Germinal center (tissue), 1 donor: ENCODE measurements at regions not wholly inside any gene's neighbourhood (a gene's known extent, or its start where the extent isn't known, plus 50 kb on each side); places are given as distances from the start of the nearest gene placed in this dataset.

ENCODE experiments used
- DNase-seq: peaks from one replicate; pipeline ENCODE4 v3.0.0; 2012; ENCODE audit warnings: mixed read lengths, low spot score

- no peak for DNase-seq
Observed at GRCh38 chr2:126827371-126827770, 71.3 kb upstream of the TEX51 start.

GRCh38 chr2:126828051-126828450 is 70.6 kb upstream of the TEX51 start:
- no peak for DNase-seq

DNA sequence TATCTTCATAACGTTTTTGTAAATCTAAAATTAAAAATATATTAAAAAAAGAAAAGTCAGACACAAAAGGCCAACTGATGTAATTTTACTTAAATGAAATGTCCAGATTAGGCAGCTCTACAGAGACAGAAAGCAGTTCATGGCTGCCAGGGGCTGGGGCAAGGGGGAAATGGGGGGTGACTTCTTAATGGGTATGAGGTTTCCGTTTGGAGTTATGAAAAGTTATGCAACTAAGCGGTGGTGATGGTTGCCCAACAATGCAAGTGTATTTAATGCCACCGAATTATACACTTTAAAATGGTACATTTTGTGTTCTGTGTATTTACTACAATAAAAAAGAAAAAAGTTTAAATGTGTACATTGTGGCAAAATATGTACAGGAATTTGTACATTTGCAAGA is 70.2 kb upstream of the TEX51 start:
- DNase-seq, result no peak

GRCh38 chr2:126831234-126832005 is 67.3 kb upstream of the TEX51 start:
- DNase-seq, result no peak

GRCh38 chr2:126832014-126832413 is 66.7 kb upstream of the TEX51 start:
- DNase-seq, result no peak

DNA sequence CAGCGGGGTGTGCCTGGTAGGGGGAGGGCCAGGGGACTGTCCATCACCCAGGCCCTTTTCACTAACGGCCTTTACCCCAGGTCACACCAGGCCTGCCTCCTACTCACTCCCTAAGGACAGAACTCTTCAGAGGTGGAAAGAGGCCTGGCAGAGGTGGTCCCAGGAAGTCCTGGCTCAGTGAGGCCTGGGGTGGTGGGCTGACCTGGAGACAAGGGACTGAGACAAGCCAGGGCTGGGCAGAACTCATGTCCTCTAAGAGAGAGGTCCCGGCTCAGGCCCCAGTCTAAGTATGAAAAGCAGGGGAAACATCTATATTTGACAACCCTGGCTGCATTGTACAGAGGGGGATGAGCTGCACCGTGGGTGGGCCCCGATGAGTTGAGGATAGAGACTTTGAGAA is 65.9 kb upstream of the TEX51 start:
- DNase-seq, result no peak

DNA sequence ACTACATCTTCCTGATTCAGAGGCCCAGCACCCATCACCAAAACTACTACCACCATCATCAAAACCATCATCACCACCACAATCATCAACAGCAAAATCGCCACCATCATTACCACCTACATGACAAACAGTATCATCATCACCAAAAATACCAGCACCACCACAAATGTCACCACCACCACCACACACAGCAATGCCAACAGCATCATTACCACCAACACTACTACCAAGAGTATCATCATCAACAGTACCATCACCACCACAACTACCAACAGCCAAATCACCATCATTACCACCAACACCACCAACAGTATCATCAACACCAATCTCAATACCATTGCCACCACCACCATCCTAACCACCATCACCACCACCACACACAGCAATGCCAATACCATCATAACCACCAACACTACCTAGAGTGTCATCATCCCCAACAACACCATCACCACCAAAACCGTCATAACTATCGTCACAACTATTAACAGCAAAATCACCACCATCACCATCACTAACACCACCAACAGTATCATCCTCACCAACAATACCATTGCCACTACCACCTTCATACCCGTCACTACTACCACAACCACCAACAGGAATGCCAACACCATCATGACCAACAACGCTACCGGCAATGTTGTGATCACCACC is 64.6 kb upstream of the TEX51 start:
- no peak for DNase-seq

GRCh38 chr2:126835261-126835660 is 63.4 kb upstream of the TEX51 start:
- no peak for DNase-seq

DNA sequence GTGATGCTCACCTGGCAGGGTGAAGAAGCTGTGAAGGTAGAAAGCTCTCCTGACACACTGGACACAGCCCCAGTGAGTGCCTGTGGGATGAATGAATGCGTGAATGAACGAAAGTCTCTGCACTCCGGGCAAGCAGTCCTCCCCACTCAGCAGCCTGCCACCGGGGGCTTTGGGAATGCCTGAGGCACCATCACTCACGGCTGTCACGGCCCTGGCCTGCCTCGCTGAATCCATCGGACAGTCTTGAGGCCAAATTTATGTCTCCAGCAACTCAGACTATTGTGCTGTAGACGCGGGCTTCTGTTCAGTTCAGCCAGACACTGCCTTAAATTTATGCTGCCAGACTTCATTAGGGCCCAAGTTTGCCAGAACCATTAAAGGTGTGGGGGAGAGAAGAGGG is 62.9 kb upstream of the TEX51 start:
- DNase-seq, result no peak

DNA sequence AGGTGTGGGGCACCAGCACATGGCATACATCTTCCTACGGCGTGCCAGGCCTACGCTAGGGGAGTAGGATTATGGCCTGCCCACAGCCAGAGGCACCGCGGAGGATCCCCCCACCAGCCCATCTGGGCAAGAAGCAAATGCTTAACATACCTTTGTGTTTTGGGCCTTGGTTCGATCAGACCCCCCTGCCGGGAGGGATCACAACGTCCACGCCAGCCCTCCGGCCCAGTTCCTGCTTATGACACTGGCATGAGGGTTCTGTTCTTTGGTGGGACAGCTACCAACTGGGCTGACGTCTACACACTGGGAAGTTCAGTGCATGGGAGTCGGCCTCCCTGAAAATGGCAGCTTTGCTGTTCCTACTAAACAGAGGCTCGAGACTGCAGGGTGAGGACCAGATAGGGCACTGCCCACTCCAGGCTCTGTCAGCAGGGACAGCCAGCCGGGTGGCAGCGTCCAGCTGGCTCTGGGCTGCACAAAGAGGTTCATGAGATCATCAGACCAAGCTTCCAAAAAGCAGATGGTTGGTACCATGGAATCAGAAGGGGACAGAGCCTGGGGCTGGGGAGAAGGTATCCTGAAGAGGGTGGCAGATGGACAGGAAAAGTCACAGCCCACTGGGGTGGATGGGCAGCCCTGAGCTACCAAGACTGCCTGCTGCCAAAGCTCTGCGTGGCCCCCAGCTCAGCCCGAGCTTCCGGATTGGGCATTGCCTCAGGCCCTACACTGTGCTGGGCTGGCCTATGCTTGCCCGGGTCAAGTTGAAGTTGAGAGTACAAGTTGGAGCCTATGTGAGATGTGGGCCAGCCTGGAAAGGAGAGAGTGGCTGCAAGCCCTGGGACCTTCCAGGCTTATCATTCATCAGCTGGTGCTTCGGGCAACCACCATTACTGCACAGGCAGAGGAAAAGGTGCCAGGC is 61.7 kb upstream of the TEX51 start:
- no peak for DNase-seq

- no peak for DNase-seq
Observed at GRCh38 chr2:126837966-126838715, 60.5 kb upstream of the TEX51 start.

GRCh38 chr2:126838716-126838985 is 60.0 kb upstream of the TEX51 start:
- DNase-seq, result no peak

GRCh38 chr2:126839796-126840195 is 58.9 kb upstream of the TEX51 start:
- DNase-seq, result no peak

DNA sequence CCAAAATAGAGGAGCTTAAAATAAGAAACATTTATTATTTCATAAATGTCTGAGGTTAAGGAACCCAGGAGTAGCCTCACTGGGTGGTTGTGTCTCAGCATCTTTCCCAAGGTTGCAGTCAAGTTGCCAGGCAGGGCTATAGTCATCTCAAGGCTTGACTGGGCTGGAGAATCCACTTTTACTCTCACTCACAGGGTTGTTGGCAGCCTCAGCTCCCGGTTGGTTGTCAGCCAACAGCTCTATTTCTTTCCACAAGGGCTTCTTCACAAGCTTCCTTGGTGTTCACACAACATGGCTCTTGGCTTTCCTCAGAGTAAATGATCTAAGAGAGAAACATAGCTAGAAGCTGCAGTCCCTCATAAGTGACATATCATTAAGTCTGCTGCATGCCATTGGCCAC is 55.6 kb upstream of the TEX51 start:
- DNase-seq, result no peak

- DNase-seq, result no peak
Observed at GRCh38 chr2:126846241-126846640, 52.4 kb upstream of the TEX51 start.
